WERI-Rb-1 (cell line): ENCODE measurements at regions not wholly inside any gene's neighbourhood (a gene's known extent, or its start where the extent isn't known, plus 50 kb on each side); places are given as distances from the start of the nearest gene placed in this dataset.

ENCODE experiments used
- DNase-seq: peaks from one replicate; pipeline ENCODE4 v3.0.0-alpha.2; 2020
- H3K27ac ChIP-seq: fragments of 250-450 bp; sonication (Bioruptor Pico); 2 replicates; pipeline ENCODE4 v1.5.1; 2020; ENCODE audit warnings: mild to moderate bottlenecking, moderate library complexity
- H3K27me3 ChIP-seq: fragments of 250-450 bp; sonication (Bioruptor Pico); 2 replicates; pipeline ENCODE4 v1.5.1; 2021; ENCODE audit warnings: mild to moderate bottlenecking, low read depth, moderate library complexity; ENCODE audit not compliant: insufficient read depth, severe bottlenecking
- H3K36me3 ChIP-seq: fragments of 250-450 bp; sonication (Bioruptor Pico); 2 replicates; pipeline ENCODE4 v1.5.1; 2020; ENCODE audit warnings: mild to moderate bottlenecking, moderate library complexity
- H3K4me3 ChIP-seq: 2 replicates; pipeline ENCODE4 v1.5.1; 2011; ENCODE audit warnings: low read depth, mild to moderate bottlenecking, control low read depth, low read length
- H3K9me3 ChIP-seq: fragments of 250-450 bp; sonication (Bioruptor Pico); 2 replicates; pipeline ENCODE4 v1.5.1; 2021; ENCODE audit warnings: mild to moderate bottlenecking, moderate library complexity; ENCODE audit not compliant: severe bottlenecking
- TF ChIP-seq, protein P1 (sequence below): IDR thresholded peaks from 2 replicates; pipeline ENCODE4 v1.5.1; 2011; ENCODE audit warnings: low read depth, mild to moderate bottlenecking, control low read depth, inconsistent platforms, low read length

- Histone ChIP-seq H3K27me3 (peaks cover 25% of the 10 kb centered on the region), H3K36me3 (no peaks in the 10 kb centered on the region), H3K4me3 (no peak overlapping the region), H3K9me3 (no peaks in the 10 kb centered on the region), H3K27ac (no peak overlapping the region)
- TF ChIP-seq, protein P1, sequence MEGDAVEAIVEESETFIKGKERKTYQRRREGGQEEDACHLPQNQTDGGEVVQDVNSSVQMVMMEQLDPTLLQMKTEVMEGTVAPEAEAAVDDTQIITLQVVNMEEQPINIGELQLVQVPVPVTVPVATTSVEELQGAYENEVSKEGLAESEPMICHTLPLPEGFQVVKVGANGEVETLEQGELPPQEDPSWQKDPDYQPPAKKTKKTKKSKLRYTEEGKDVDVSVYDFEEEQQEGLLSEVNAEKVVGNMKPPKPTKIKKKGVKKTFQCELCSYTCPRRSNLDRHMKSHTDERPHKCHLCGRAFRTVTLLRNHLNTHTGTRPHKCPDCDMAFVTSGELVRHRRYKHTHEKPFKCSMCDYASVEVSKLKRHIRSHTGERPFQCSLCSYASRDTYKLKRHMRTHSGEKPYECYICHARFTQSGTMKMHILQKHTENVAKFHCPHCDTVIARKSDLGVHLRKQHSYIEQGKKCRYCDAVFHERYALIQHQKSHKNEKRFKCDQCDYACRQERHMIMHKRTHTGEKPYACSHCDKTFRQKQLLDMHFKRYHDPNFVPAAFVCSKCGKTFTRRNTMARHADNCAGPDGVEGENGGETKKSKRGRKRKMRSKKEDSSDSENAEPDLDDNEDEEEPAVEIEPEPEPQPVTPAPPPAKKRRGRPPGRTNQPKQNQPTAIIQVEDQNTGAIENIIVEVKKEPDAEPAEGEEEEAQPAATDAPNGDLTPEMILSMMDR = no peak
- DNase-seq = no peak
These were observed 127.4 kb upstream of the INHBA start for GRCh38 chr7:41830271-41830670.

- TF ChIP-seq, protein P1 = no peak
- H3K9me3 ChIP-seq = no peaks in the 10 kb centered on the region
- H3K27ac ChIP-seq = no peak overlapping the region
- H3K36me3 ChIP-seq = no peaks in the 10 kb centered on the region
- peaks cover 21% of the 10 kb centered on the region for H3K27me3 ChIP-seq
- DNase-seq = no peak
- H3K4me3 ChIP-seq = no peak overlapping the region
These were observed 126.0 kb upstream of the INHBA start for GRCh38 chr7:41828911-41829310.

DNA sequence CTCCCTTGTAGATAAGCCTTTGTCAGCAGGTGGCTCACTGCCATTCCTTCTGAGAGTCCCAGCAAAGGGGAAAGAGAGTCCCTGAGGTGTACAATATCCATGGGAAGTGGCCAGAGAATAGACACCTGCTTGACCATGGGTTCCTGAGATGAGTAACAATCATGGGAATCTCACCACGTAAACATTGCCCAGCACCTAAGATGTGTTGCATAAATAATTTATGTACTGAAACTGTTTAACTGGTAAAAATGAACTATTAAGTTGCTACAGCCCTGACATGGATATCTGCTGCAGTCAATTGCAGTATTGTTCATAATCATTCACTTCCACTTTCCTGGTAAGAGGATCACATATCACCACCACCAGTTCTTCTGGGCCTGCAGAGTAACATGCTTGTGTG is 123.8 kb upstream of the INHBA start:
- Histone ChIP-seq H3K36me3 (no peaks in the 10 kb centered on the region), H3K27ac (no peak overlapping the region), H3K27me3 (peaks cover 19% of the 10 kb centered on the region), H3K4me3 (no peak overlapping the region), H3K9me3 (no peaks in the 10 kb centered on the region)
- TF ChIP-seq, protein P1 = no peak
- no peak for DNase-seq

DNA sequence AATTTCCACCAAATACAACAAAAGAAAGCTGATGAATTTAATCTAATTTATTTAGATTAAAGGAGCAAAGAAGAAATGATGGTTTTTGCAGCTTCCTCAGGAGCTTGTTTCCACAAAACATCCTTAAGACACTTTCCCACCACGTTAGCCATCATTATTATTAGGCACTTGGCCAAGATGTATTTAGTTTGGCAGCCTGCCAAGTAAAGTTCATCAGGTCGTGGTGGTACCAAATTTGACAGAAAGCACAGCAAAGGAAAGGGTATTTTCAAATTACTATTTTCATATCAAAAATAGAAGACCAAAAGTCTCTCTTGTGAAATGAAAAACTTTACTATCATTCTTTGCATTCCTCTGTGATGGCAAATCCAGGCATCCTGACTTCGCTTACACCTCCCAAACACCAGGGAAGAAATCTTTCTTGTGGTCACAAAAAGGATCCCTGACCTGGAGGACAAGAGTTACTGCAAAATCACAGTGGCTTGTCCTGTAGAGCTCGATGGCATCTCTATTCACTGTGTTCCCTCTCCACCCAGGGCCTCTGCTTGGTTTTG is 123.1 kb upstream of the INHBA start:
- Histone ChIP-seq H3K9me3 (no peaks in the 10 kb centered on the region), H3K36me3 (no peaks in the 10 kb centered on the region), H3K27ac (no peak overlapping the region), H3K4me3 (no peak overlapping the region), H3K27me3 (peaks cover 19% of the 10 kb centered on the region)
- DNase-seq = no peak
- TF ChIP-seq, protein P1 = no peak

GRCh38 chr7:41824284-41824683 is 121.4 kb upstream of the INHBA start:
- TF ChIP-seq, protein P1 = no peak
- H3K27me3 ChIP-seq = peaks cover 26% of the 10 kb centered on the region
- H3K9me3 ChIP-seq = no peaks in the 10 kb centered on the region
- no peak overlapping the region for H3K27ac ChIP-seq
- no peak for DNase-seq
- H3K4me3 ChIP-seq = no peak overlapping the region
- no peaks in the 10 kb centered on the region for H3K36me3 ChIP-seq

GRCh38 chr7:41822259-41822817 is 119.4 kb upstream of the INHBA start:
- no peaks in the 10 kb centered on the region for H3K36me3 ChIP-seq
- no peak for DNase-seq
- peaks cover 26% of the 10 kb centered on the region for H3K27me3 ChIP-seq
- TF ChIP-seq, protein P1 = no peak
- H3K9me3 ChIP-seq = no peaks in the 10 kb centered on the region
- H3K27ac ChIP-seq = no peak overlapping the region
- no peak overlapping the region for H3K4me3 ChIP-seq
